ENCODE measurements at regions not wholly inside any gene's neighbourhood (a gene's known extent, or its start where the extent isn't known, plus 50 kb on each side); places are given as distances from the start of the nearest gene placed in this dataset.

DNA sequence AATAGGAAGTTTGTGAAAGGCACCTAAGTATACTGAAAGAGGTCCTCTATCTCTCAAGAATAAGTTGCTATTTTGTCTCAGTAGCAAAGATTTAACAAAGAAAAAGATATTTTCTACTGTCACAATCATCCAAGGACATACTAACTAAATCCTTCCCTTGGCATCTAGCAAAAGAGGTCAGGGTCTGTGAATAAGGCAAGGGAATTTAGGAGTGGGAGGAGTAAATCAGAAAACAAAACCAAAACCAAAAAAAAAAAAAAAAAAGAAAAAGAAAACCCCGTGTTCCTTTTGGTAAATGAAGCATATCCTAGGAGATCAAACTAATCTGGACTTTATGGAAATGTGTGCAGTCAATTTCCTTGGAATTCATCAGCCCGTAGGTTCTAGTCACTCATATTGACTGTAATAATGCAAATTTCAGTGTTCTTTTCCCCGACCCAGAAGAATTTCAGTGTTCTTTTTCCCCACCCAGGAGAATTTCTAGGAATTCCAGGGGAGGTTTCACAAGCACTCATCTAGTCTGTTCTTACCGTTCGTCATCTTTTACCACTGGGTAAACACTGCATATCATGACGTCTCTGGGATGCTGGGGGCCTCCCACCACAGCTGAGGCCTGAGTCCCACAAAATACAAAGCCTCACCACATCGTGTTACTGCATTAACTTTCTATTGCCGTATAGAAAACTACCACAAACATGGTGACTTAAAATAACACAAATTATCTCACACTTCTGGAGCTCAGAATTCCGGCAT is 113.8 kb upstream of the CCDC54 start:
- H3K27me3 ChIP-seq (ENCODE audit: insufficient read depth), result no peaks in the 10 kb centered on the region
- no peaks in the 10 kb centered on the region for H3K36me3 ChIP-seq (replicated peaks in 1 of 2; ENCODE audit: control insufficient read depth in 1 of 2, insufficient read depth in 2 of 2, low read length in 1 of 2)
- no peak overlapping the region for H3K27ac ChIP-seq (ENCODE audit: low read depth in 2 of 2, low read length in 1 of 2)
- H3K4me3 ChIP-seq (ENCODE audit: low read depth in 2 of 2, low read length in 1 of 2), result no peak overlapping the region
- no peak overlapping the region for H2AFZ ChIP-seq (ENCODE audit: low read depth)
- TF ChIP-seq YY1 (IDR thresholded peaks at IDR 0.05; ENCODE audit: low read depth) (no peak), GATA2 (CRISPR knock-in tag; IDR thresholded peaks at IDR 0.05) (no peak), NFIC (IDR thresholded peaks at IDR 0.05; ENCODE audit: borderline replicate concordance) (no peak), RAD21 (IDR thresholded peaks at IDR 0.05; ENCODE audit: low read length) (no peak), GABPA (IDR thresholded peaks at IDR 0.05; ENCODE audit: low read depth) (no peak), PBX3 (IDR thresholded peaks at IDR 0.05) (no peak), JUND (IDR thresholded peaks at IDR 0.05) (no peak), NRF1 (IDR thresholded peaks at IDR 0.05; ENCODE audit: low read depth, low read length) (no peak)
- TF ChIP-seq, protein P1, sequence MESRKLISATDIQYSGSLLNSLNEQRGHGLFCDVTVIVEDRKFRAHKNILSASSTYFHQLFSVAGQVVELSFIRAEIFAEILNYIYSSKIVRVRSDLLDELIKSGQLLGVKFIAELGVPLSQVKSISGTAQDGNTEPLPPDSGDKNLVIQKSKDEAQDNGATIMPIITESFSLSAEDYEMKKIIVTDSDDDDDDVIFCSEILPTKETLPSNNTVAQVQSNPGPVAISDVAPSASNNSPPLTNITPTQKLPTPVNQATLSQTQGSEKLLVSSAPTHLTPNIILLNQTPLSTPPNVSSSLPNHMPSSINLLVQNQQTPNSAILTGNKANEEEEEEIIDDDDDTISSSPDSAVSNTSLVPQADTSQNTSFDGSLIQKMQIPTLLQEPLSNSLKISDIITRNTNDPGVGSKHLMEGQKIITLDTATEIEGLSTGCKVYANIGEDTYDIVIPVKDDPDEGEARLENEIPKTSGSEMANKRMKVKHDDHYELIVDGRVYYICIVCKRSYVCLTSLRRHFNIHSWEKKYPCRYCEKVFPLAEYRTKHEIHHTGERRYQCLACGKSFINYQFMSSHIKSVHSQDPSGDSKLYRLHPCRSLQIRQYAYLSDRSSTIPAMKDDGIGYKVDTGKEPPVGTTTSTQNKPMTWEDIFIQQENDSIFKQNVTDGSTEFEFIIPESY (IDR thresholded peaks at IDR 0.05; ENCODE audit: borderline replicate concordance, low read depth), result no peak
- H3K4me1 ChIP-seq (ENCODE audit: control insufficient read depth in 1 of 2, insufficient read depth in 2 of 2, low read depth in 1 of 2, low read length in 1 of 2), result no peaks in the 10 kb centered on the region
- no peaks in the 10 kb centered on the region for H4K20me1 ChIP-seq (ENCODE audit: insufficient read depth)
- H3K79me2 ChIP-seq (ENCODE audit: insufficient read depth), result no peaks in the 10 kb centered on the region
- no peak overlapping the region for H3K4me2 ChIP-seq
- WGBS (ENCODE audit: low lambda C conversion rate), result 91% methylated on average over 9 of the region's 9 CpGs
- H3K9me3 ChIP-seq, result no peaks in the 10 kb centered on the region
- H3F3A ChIP-seq (replicated peaks; ENCODE audit: insufficient read depth), result no peaks in the 10 kb centered on the region
- no peak for DNase-seq
- ChIA-PET CTCF (interaction anchor here (1.4 kb wide), 1 partner anchor 8 kb away, joined by 9 read pairs; no protein-coding TSS in a partner anchor), POLR2A (no interaction called here)
- no peak overlapping the region for H3K9ac ChIP-seq
- no peaks in the 10 kb centered on the region for H3K9me2 ChIP-seq

GRCh38 chr3:107264888-107265287 is 112.4 kb upstream of the CCDC54 start:
- no peaks in the 10 kb centered on the region for H4K20me1 ChIP-seq (ENCODE audit: insufficient read depth)
- 81% methylated on average over 6 of the region's 6 CpGs for WGBS (ENCODE audit: low lambda C conversion rate)
- no peak for DNase-seq
- H3K27me3 ChIP-seq (ENCODE audit: insufficient read depth), result no peaks in the 10 kb centered on the region
- H3K4me2 ChIP-seq, result no peak overlapping the region
- no peak overlapping the region for H3K27ac ChIP-seq (ENCODE audit: low read depth in 2 of 2, low read length in 1 of 2)
- no peaks in the 10 kb centered on the region for H3K9me3 ChIP-seq
- TF ChIP-seq, protein P2, sequence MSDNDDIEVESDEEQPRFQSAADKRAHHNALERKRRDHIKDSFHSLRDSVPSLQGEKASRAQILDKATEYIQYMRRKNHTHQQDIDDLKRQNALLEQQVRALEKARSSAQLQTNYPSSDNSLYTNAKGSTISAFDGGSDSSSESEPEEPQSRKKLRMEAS (IDR thresholded peaks at IDR 0.05; ENCODE audit: low read depth), result no peak
- TF ChIP-seq RAD21 (IDR thresholded peaks at IDR 0.05; ENCODE audit: low read length) (no peak), NRF1 (IDR thresholded peaks at IDR 0.05; ENCODE audit: low read depth, low read length) (no peak), NFIC (IDR thresholded peaks at IDR 0.05; ENCODE audit: borderline replicate concordance) (no peak)
- TF ChIP-seq, protein P1 (IDR thresholded peaks at IDR 0.05; ENCODE audit: borderline replicate concordance, low read depth), result no peak
- H3K9me2 ChIP-seq, result no peaks in the 10 kb centered on the region
- H3K9ac ChIP-seq, result no peak overlapping the region
- no peak overlapping the region for H3K4me3 ChIP-seq (ENCODE audit: low read depth in 2 of 2, low read length in 1 of 2)
- ChIA-PET CTCF (no interaction called here), POLR2A (no interaction called here)
- H3K4me1 ChIP-seq (ENCODE audit: control insufficient read depth in 1 of 2, insufficient read depth in 2 of 2, low read depth in 1 of 2, low read length in 1 of 2), result no peaks in the 10 kb centered on the region
- no peak overlapping the region for H2AFZ ChIP-seq (ENCODE audit: low read depth)
- no peaks in the 10 kb centered on the region for H3F3A ChIP-seq (replicated peaks; ENCODE audit: insufficient read depth)
- H3K79me2 ChIP-seq (ENCODE audit: insufficient read depth), result no peaks in the 10 kb centered on the region
- H3K36me3 ChIP-seq (replicated peaks in 1 of 2; ENCODE audit: control insufficient read depth in 1 of 2, insufficient read depth in 2 of 2, low read length in 1 of 2), result no peaks in the 10 kb centered on the region

All from SK-N-SH (cell line).